Activated CD4-positive, alpha-beta T cell treated with anti-CD3 and anti-CD28 coated beads, Interleukin-2, amount 50 U/mL, for 1 hour (primary cell): ENCODE measurements at regions not wholly inside any gene's neighbourhood (a gene's known extent, or its start where the extent isn't known, plus 50 kb on each side); places are given as distances from the start of the nearest gene placed in this dataset.

Experiments
- DNase-seq: peaks from one replicate; pipeline ENCODE4 v3.0.0-alpha.2; 2020

DNA sequence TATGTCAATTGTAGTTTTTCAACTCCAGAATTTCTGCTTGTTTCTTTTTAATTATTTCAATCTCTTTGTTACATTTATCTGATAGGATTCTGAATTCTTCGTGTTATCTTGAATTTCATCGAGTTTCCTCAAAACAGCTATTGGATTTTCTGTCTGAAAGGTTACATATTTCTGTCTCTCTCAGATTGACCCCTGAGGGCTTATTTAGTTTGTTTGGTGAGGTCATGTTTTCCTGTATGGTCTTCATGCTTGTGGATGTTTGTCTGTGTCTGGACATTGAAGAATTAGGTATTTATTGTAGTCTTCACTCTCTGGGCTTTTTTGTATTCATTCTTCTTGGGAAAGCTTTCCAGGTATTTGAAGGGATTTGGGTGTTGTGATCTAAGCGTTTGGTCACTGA, 85.6 kb downstream of the SNAPC1 start:
- DNase-seq, result no peak

DNA sequence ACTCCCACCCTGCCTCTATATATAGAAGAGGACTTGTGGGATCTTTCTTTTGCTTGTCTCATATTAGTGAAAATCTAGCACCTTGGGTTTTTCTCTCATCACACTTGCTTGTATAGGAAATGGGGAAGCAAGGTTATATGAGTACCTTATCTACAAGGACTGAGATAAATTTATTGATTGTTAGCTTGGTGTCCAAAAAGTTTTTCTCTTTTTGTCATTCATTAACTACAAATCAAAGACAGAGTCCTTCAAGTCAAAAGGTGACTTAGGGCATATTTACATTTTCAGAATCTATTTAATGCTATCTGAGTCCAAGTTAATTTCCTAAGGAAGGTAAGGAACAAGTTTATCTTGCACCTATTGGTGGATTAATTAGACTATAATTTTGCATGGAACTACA, 92.7 kb downstream of the SNAPC1 start:
- DNase-seq, result no peak

DNA sequence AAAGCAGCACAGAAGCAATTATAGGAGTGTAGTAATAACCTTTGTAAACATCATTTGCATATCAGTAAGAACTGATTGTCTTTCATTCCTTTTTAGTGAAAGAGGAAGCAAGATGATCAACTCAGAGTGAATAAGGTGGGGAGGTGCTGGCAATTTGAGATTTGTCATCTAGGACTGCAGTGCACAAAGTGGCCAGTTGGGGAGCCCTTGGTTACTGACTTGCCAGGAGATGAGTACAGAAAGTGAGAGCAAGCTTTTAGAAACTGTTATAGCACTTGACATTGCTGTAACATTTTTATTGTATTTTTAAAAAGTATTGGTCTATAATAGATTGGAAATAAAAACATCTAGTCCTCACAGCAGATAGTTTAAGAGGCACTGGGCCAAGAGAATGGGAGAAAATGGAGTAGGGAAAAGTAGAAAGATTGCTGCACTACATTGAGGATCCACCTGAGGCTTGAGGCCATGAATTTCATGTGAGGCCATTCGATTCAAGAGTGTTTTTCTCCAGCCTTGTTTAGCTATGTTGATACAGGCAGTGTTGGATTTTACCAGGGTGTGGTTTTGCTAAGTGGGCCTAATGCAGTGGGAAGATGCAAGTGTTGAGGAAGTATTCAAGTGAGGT, 98.2 kb downstream of the SNAPC1 start:
- DNase-seq, result peak; percentile 54

DNA sequence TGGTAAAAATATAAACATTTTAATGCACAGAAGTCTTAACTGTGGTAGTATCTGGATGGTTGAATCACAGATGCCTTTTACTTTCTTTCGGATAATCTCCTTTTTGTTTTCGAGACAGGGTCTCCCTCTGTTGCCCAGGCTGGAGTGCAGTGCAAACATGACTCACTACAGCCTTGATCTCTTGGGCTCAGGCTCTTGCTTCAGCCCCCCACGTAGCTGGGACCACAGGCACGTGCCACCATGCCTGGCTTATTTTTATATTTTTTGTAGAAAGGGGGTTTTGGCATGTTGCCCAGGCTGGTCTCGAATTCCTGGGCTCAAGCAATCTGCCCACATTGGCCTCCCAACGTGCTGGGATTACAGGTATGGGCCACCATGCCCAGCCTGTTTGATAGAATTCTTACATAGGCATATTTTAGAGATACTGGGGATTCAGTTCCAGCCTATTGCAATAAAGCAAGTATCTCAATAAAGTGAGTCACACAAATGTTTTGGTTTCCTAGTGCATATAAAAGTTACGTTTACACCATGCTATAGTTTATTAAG, 99.2 kb downstream of the SNAPC1 start:
- DNase-seq, result no peak

DNA sequence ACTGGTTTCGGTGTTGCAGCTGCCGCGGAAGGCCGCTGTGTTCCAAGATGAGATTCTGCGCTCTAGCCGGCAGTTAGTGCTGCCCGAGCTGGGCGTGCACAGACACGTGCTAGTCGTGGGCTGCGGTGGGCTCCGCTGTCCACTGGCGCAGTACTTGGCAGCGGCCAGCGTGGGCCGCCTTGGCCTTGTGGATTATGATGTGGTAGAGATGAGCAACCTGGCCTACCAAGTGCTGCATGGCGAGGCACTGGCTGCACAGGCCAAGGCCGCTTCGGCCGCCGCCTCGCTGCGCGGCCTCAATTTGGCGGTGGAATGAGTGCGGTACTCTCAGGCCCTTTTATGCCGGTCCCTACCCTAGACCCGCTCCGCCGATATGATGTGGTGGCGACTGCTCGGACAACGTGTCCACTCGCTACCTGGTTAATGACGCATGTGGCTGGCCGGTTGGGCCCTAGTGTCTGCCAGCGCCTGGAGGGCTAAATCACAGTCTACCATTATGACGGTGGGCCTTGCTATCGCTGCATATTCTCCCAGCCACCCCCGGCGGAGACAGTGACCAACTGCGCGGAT, 102.2 kb downstream of the SNAPC1 start:
- DNase-seq, result no peak

DNA sequence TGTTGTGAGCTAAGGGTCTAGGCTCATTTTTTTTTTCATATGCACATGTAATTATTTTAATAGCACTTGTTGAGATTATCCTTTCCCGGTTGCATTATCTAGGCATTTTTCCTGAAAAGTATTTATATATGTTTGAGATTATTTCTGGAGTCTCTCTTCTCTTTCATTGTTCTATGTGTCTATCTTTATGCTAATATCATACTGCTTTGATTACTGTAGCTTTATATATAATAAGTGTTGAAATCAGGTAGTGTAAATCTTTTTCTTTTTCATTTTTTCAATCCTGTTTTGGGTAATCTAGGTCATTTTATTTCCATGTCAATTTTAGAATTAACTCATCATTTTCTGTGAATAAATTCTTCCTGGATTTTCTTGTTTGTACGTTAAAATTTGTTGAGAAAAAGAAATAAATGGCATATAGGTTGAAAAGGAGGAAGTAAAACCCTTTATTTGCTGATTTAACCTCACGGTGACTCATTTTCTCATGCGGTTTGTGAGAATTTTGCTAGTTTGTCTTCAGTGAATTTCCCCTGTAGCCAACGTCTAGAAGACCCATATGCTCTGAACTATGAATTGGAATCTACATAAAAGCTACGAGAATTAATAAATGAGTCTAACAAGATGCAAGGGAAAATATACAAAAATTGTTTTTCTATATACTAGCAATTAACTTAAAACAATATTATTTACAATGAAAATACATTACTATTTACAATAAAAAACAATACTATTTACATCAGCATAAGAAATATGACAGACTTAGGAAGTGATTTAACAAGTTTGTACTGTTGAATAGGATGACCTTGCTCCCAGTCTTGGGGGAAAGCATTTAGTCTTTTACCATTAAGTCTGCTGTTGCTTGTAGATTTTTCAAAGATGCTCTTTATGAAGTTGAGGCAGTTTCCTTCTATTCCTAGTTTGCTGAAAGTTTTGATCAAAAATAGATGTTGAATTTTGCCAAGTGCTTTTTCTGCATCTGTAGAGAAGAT, 105.0 kb downstream of the SNAPC1 start:
- DNase-seq, result no peak

DNA sequence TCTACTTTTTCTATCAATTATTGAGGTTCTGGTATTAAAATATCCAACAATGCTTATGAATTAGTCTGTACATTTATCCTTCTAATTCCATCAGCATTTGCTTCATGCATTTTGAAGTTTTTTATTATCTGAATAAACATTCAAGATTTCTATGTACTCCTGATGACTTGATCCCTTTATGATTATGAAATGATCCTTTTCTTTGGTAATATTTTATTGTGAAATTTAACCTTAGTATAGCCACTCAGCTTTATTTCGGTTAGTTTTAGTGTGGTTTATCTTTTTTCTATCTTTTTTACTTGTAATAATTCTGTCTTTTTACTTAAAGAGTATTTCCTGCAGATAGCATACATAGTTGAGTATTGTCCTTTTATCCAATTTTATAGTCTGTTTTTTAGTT, 106.6 kb downstream of the SNAPC1 start:
- DNase-seq, result no peak

DNA sequence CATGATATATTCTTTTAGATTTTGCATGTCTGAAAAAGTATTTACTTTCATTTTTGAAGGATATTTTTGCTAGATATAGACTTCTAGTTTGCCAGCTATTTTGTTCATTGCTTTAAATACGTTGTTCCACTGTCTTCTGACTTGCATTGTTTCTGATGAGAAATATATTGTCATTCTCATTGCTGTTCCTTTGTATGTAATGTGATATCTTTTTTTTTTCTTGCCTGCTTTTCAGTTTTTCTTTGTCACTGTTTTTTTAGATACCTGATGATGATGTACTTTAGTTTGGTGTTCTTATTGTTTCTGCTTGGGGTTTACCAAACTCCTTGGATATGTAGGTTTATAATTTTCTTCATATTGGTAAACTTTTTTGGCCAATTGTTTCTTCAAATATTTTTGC, 107.9 kb downstream of the SNAPC1 start:
- no peak for DNase-seq

DNA sequence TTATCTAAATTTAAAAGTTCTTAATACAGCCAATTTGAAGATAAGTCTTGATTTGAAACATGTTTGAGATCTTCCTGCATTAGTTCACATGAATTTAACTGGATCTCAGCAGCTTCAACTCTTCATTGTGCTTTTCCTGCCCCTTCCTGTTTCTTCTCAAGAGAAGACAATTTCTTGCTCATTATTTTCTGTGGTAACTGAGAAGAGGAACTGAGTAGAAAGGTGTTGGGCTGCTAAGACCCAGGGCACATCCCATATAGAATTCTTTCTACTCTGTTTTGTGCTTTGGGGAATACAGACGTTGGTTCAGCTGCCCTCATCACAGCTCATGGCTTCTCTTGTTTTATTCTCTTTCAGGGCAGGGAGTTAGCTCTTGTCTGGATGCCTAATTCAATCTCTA, 110.2 kb downstream of the SNAPC1 start:
- DNase-seq, result no peak

DNA sequence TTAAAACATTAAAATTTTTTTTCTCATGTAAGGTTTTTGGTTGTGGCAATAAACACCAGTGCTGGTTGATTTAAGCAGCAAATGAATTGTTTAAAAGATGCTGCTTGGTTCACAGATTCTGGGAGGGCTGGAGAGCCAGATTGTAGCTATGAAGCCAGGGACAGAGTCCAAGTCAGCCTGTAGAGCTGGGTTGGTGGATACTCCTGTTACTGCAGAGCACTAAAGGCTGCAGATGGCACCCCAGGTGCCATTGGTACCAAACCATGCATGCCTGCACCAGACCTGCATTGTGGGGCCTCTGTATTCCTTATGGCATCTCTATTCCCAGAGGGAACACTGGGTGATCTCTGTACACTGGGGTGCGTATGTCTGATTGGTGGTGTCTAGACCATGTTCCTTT, 113.3 kb downstream of the SNAPC1 start:
- DNase-seq, result no peak

DNA sequence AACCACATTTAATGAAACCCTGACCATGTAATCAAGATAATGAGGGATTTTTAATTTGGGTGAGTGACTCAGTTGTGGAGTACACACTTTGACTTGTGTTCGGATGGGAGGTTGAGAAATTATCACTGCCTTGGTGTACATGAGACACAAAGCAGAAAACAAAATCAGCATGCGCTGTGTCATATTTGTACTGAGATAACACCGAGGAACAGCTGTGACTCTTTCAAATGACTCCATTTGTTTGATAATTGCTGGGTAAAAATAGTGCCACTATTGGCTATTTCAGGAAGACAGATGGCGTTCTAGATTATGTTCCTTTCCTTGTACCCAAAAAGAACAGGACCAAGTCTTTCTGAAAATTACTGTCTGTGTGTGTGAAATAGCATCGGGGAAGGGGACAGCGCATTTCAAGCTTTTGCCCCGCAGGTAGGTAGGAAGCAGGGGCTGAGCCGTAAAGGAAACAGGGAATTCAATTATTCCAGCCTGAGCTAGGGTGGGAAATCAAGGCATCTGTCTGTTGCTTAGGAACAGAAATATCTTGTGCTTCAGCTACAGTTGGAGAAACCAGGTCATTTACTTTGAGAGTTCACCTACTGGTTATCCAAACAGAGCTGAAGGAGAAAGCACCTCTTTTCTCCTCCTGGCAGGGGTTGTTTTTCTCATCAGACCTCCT, 114.3 kb downstream of the SNAPC1 start:
- DNase-seq, result no peak

DNA sequence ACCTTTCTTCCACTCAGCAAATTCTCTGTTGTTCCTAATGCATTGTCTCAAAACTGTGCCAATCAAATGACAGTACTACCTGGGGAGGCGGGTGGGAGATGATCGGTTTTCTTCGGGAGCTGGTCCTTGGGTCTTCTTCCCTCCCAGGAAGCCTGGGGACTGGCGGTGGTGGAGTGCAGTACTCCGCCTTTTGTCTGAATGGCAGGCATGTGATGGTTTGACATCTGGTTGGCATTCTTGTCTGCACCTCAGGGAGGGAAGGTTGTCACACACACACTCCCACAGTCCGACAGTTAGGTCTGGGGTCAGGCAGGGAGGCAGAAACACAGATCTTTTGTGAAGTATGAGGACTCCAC, 114.8 kb downstream of the SNAPC1 start:
- no peak for DNase-seq

DNA sequence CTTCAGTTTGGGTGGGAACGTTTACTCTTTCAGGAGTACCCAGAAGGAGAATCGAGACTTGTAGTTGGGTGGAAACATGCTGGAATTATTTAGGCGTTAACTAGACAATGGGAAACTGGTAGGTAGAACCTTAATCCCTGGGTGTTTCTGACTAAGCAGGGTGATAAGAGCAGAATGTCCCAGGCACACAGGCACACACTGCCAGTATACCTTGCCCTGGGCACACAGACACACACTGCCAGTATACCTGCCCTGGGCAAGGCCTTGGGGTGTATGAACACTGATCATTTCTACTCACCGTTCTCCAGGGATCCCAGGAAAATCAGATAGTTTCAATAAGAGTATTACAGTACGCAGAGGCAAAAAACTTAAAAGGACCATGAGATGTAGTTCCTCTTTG, 115.5 kb downstream of the SNAPC1 start:
- no peak for DNase-seq

DNA sequence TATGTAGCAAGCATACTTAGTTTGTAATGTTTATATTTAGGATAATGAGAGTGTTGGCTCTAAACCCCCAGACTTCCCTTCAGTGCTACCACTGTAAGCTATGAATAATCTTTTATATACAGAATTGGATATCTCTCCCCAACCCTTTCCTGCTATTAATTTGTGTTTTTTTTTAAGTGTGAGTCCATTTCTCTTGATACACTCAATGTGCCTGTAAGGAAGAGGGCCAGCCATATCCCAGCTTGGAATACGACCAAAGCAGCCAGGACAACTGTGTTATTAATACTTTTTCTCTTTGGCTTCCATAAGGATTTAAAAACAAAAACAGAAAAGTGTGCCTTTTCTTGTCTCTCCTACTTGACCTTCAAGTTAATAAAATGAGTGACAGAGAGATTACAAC, 116.7 kb downstream of the SNAPC1 start:
- no peak for DNase-seq

DNA sequence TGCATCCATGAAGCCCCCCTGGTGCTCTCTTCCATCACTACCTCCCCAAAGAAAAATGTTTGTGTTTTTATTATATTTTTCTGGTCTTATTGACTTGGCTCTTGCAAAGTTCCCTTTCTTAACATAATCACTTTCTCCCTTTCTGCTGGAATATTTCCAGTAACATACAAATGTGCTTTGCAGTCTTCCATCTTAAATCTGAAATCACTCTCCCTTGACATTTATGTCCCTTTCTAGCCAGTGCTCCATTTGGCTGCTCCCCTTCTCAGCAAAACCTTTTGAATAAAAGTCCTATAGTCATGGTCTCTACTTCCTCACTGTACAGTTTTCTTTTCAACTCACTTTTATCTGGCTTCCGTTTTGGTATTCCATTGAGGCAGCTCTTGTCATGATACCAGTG, 118.8 kb downstream of the SNAPC1 start:
- DNase-seq, result no peak

DNA sequence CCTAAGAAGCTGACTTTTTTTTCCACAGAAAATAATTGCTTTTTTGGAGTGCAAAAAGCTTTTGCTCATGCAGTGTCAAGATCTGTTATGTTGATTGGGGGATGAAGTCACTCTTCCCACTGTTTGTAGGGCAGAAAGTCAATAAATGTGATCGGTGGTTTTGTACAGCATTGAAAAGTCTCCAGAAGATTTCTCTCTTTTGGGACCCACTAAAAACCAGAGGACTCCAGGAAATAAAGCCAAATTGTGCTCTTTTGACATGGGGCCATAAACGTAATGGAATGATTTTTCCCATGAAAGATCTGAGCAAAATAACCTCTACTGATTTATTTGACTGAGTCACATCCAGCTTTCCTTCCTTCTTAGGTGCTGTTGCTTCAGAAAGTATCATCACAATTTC, 122.5 kb downstream of the SNAPC1 start:
- DNase-seq, result no peak

DNA sequence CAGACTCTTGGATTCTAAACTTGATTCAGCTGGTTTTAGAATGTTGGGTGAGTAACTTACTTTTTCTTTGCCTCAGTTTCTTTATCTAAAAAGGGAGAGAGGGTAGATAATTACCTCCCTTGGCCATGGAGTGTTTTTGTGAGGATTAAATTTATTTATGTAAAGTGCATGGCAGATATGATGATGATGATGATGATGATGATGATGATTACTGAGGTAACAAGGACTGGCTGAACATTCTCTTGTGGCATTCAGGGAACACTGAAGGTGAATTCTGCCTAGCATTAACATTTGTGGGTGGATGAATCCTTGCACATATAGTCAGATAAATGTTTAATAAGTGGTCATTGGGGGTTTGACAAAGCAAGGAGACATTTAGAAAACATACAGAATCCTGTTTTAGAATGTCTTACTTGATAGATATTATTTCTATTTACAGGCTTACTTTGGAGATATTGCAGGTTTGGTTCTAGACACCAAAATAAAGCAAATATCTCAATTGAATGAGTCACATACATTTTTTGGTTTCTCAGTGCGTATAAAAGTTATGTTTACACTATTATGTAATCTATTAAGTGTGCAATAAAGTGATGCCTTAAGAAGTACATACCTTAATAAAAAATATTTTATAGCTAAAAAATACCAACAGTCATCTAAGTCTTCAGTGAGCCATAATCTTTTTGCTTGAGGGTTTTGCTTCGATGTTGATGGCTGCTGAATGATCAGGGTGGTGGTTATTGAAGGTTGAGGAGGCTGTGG, 123.2 kb downstream of the SNAPC1 start:
- no peak for DNase-seq

DNA sequence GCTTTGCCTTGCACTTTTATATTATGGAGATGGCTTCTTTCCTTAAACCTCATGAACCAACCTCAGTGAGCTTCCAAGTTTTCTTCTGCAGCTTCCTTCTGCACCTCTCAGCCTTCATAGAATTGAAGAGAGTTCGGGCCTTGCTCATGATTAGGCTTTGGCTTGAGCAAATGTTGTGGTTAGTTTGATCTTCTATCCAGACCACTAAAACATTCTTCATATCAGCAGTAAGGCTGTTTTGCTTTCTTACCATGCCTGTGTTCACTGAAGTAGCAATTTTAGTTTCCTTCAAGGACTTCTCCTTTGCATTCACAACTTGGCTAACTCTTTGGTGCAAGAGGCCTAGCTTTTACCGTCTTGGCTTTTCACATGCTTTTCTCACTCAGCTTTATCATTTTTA, 125.4 kb downstream of the SNAPC1 start:
- DNase-seq, result no peak

DNA sequence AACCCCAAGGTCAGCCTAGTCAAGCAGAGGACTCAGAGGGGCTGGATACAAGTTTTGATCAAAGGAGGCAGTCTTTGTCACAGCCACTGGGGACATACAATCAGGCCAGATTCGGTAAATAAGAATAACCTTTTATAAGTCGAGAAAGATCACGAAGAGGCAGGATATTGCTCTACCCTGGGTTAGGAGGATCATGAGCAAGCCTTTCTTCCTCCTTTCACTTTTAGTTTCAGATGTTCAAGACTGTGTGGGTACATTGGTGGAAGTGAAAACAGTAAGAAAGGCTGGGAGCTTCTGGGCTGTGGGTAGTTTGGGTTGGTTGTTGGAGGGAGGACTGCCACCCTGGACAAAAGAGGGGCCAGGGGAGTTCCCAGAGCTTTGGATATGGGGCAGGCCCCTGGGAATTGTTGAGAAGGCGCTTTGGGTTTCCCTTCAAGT, 127.7 kb downstream of the SNAPC1 start:
- DNase-seq, result no peak

DNA sequence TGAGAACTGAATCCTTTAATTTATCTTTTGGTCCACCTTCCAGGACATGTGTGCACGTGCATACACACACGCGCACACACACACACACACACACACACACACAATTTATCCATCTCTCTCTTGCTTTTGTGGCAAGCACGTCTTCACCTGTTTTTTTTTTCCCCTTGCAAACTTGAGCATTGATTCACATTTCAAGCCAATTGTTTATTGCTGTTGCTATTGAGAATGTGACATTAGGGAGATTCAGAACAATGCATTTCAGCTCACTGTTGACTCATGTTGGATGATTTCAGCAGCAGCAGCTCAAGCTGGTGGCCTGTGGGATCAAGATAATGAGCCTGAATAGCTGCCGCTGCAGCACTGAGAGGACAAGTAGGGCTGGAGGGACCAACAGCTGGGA, 128.9 kb downstream of the SNAPC1 start:
- no peak for DNase-seq

DNA sequence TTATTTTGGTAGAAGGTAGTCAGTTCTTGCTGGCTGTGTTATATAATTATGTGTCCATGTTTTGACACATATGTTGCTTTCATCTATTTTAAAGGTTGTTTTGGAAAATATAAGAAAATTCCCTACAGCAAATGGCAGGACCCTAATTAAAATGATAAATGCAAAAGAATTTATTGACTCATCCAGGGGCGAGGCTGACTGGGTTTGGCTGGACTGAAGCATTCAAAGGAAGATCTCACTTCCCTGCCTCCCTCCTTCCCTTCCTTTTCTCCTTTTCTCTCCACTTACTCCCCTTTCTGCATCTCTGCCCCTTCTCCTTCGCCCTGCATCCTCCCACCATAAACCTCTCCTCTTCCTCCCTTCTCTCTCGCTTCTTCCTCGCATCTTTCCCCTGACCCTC, 129.6 kb downstream of the SNAPC1 start:
- DNase-seq, result no peak

DNA sequence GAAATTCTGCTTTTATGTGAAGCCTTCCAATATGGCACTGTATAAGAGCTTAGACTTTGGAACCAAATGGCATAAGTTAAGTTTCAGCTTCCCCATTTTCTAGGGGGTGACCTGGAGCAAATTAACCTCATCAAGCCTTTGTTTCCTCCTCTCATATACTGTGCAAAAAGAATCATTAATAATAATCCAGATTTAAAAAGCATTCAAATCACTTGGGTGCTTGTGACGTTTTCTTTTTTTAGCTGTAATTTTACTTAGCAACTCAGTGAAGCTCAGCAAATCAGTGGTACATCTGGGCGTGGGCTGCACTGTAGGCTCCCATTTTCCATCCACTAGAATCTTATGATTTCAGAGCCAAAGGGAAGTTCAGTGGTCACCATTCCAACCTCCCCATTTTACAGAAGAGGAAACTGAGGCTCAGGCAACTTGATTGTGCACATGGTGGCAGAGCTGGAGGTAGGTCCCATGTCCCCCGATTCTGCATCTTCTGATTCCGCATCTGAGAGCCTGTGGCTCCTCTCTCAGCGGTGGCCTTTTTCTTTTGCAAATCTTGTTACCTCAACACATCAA, 131.2 kb downstream of the SNAPC1 start:
- DNase-seq, result no peak
